ENCODE measurements at regions not wholly inside any gene's neighbourhood (a gene's known extent, or its start where the extent isn't known, plus 50 kb on each side); places are given as distances from the start of the nearest gene placed in this dataset.

GRCh38 chr2:209348433-209348832 is 75.4 kb upstream of the MAP2 start:
- no peak for DNase-seq (ENCODE audit: low spot score)

- no peak for DNase-seq (ENCODE audit: low spot score)
Measured at GRCh38 chr2:209351636-209352035, 72.2 kb upstream of the MAP2 start.

DNA sequence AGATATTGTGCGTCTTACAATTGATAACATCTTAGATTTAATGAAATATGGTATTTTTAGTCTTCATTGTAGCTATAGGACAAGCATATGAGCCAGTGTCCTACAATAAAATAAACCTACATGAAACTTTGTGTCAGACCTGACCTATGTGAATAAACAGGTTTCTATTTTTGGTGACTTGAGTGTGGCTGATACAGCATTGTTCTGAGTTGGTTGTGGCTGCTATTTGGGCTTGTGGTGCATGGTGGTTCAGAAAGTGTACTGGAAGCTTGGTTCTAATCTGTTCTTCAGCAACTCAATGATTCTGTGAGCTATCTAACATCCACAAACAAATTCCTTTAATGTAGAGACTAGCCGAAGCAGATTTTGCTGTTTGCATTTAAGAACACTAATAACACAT is 64.9 kb upstream of the MAP2 start:
- no peak for DNase-seq (ENCODE audit: low spot score)

DNA sequence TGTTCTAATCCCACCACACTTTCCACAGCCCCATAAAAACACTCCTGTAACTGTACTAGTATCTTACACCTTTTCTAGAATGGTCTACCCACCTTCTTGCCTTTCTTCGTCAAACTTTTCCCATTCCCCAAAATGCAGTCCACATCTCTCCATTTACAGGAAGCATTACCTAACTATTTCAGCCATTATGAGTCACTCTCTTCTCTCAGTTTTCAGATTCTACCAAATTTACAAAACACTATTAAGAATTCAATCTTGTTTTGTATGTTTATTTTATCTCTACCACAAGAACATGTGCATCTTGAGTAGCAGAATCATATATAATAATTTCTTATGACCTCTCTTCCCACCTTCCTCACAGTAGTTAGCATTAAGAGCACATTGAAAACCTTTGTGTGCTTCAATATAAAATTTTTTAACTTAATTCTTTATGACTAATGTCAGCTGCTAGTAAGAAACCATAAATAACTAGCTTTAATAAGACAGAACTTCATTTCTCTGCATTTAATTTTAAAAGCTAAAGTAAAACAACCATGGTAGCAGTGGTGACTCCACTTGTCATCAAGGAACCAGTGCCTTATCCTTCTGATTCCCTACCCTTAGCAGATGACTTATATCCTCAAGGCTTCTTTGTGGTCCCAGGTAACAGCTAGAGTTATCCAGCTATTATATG is 56.6 kb upstream of the MAP2 start:
- no peak for DNase-seq (ENCODE audit: low spot score)

DNA sequence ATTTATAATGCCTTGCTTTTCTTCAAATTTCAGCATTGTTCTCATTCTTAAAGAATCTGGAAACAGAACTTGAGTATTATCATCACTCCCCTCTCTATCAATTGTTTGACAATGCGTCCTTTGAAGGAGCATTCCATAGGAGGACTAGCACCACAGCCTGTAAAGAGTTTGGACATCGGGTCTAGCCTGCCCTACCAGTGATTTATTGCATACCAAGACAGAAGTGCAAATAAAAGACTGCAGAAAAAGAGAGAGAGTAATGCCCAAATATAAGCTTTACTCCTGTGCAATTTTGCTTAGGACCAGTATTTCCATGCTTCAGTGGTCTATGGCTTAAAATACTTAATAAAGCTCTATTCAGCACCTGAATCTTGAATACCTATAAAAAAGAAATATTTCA is 55.4 kb upstream of the MAP2 start:
- DNase-seq (ENCODE audit: low spot score): no peak

- no peak for DNase-seq (ENCODE audit: low spot score)
Measured at GRCh38 chr2:209368914-209369313, 54.9 kb upstream of the MAP2 start.

DNA sequence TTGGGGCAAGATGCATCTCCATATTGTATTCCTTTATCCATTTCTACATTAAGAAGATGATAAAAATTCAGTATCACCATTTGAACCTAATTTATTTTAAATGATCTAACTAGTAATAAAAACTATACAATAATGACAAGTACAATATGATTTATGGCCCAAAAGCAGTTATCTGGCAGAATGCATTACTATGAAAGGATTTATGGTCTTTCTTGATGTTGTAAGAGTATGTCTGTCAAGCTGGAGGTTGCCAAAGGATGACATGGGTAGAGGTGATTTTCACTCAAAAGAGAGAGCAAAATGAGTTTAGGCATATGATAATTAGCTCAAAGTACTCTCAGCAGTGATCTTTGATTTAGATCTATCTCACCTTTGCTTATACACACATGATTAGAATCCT is 54.2 kb upstream of the MAP2 start:
- DNase-seq (ENCODE audit: low spot score): no peak

- no peak for DNase-seq (ENCODE audit: low spot score)
Measured at GRCh38 chr2:209371407-209371806, 52.4 kb upstream of the MAP2 start.
